A549 (cell line): ENCODE measurements at regions not wholly inside any gene's neighbourhood (a gene's known extent, or its start where the extent isn't known, plus 50 kb on each side); places are given as distances from the start of the nearest gene placed in this dataset.

Source experiments
- ATAC-seq, 2 experiments: fragments of 200-7000 bp in 1 of 2; fragments of >200 bp in 1 of 2; cut with Nextera tagmentation in 1 of 2; cut with Tn5 transposase in 1 of 2; 3 replicates each; pipeline versions ENCODE4 v1.8.0 to v1.9.1; 2018 to 2020; ENCODE audit warnings: mild to moderate bottlenecking in 1 of 2, moderate library complexity in 1 of 2
- CTCF ChIA-PET: fragments of 300-600 bp; sonication (Branson Sonifier 250); formaldehyde crosslinking; extraction: SDS; loops from one replicate; lab custom pipeline; 2021; ENCODE audit warnings: antibody characterized with exemption, inconsistent platforms; lab: Yijun Ruan, JAX
- POLR2A ChIA-PET: fragments of 350-600 bp; formaldehyde crosslinking; extraction: SDS; loops from one replicate; lab custom pipeline; 2021; ENCODE audit warnings: antibody characterized with exemption, inconsistent platforms; lab: Yijun Ruan, JAX
- DNase-seq, 2 experiments: peaks; one replicate each; pipeline versions ENCODE4 v3.0.0 to v3.0.0-alpha.2; 2011 to 2016; ENCODE audit warnings: low read depth in 1 of 2, low spot score in 1 of 2
- FAIRE-seq: peaks from 2 replicates; lab custom pipeline; 2011; peaks lifted over from hg19 to GRCh38; lab: Jason Lieb, UNC
- H3K27ac ChIP-seq, 2 experiments: fragments of >200 bp; sonication (Bioruptor Twin); formaldehyde crosslinking; 3 replicates each; pipeline ENCODE4 v1.5.1; 2016 to 2017
- H3K4me1 ChIP-seq: fragments of >200 bp; sonication (Bioruptor Twin); formaldehyde crosslinking; 3 replicates; pipeline ENCODE4 v1.6.1; 2016
- H3K4me2 ChIP-seq: fragments of >200 bp; sonication (Bioruptor Twin); formaldehyde crosslinking; 3 replicates; pipeline ENCODE4 v1.6.1; 2016
- H3K4me3 ChIP-seq: fragments of >200 bp; sonication (Bioruptor Twin); formaldehyde crosslinking; 3 replicates; pipeline ENCODE4 v1.5.1; 2016
- H3K9me3 ChIP-seq: fragments of >200 bp; sonication (Bioruptor Twin); formaldehyde crosslinking; 3 replicates; pipeline ENCODE4 v1.6.1; 2016
- ATOH8 ChIP-seq: fragments of 250-450 bp; sonication (Bioruptor Pico); IDR thresholded peaks from 2 replicates; pipeline ENCODE4 v1.5.0; 2020; ENCODE audit warnings: low read depth, mild to moderate bottlenecking, moderate library complexity
- BCL3 ChIP-seq: fragments of >200 bp; sonication (Bioruptor Twin); formaldehyde crosslinking; IDR thresholded peaks from 3 replicates; pipeline ENCODE4 v1.6.1; 2016
- CEBPB ChIP-seq, 2 experiments: fragments of >200 bp in 1 of 2; sonication (Bioruptor Twin) in 1 of 2; formaldehyde crosslinking in 1 of 2; IDR thresholded peaks; 2 replicates each; pipeline ENCODE4 v1.6.1; 2012 to 2016
- CHD4 ChIP-seq: fragments of 200-600 bp; sonication (generic); IDR thresholded peaks from 2 replicates; pipeline ENCODE4 v1.6.1; 2016; ENCODE audit warnings: antibody characterized with exemption, mild to moderate bottlenecking, borderline replicate concordance
- EHF ChIP-seq: fragments of 250-450 bp; sonication (Bioruptor Pico); IDR thresholded peaks from 2 replicates; pipeline ENCODE4 v1.5.0; 2020; ENCODE audit warnings: mild to moderate bottlenecking
- EP300 ChIP-seq, 2 experiments: fragments of >200 bp; sonication (Bioruptor Twin); formaldehyde crosslinking; IDR thresholded peaks; 2 replicates in 1 of 2; 3 replicates in 1 of 2; pipeline ENCODE4 v1.6.1; 2016 to 2017
- FOSB ChIP-seq: fragments of 250-450 bp; sonication (Bioruptor Pico); IDR thresholded peaks from 2 replicates; pipeline ENCODE4 v1.5.0; 2020; ENCODE audit warnings: mild to moderate bottlenecking, moderate library complexity
- FOSL2 ChIP-seq, 2 experiments: fragments of 450-650 bp in 1 of 2; fragments of >200 bp in 1 of 2; sonication (Bioruptor Twin) in 1 of 2; formaldehyde crosslinking; IDR thresholded peaks; 2 replicates each; pipeline versions ENCODE4 v1.5.0 to v1.6.1; 2016 to 2020; ENCODE audit warnings: mild to moderate bottlenecking in 1 of 2, moderate library complexity in 1 of 2
- GATA3 ChIP-seq: IDR thresholded peaks from 2 replicates; pipeline ENCODE4 v1.6.1; 2012; ENCODE audit warnings: borderline replicate concordance
- HES2 ChIP-seq: fragments of >200 bp; sonication (Bioruptor Twin); formaldehyde crosslinking; IDR thresholded peaks from 2 replicates; pipeline ENCODE4 v1.6.1; 2016
- HOXB13 ChIP-seq: fragments of 250-450 bp; sonication (Bioruptor Pico); IDR thresholded peaks from 2 replicates; pipeline ENCODE4 v1.5.0; 2020; ENCODE audit warnings: low read depth, mild to moderate bottlenecking, moderate library complexity
- HOXB5 ChIP-seq: fragments of 250-450 bp; sonication (Bioruptor Pico); IDR thresholded peaks from 2 replicates; pipeline ENCODE4 v1.5.0; 2020; ENCODE audit warnings: mild to moderate bottlenecking, moderate library complexity
- JUN ChIP-seq, 2 experiments: fragments of >200 bp; sonication (Bioruptor Twin); formaldehyde crosslinking; IDR thresholded peaks; 2 replicates in 1 of 2; 3 replicates in 1 of 2; pipeline ENCODE4 v1.6.1; 2016 to 2017
- KDM1A ChIP-seq: fragments of 200-600 bp; sonication (generic); IDR thresholded peaks from 2 replicates; pipeline ENCODE4 v1.6.1; 2016; ENCODE audit warnings: low read depth, mild to moderate bottlenecking
- KDM5A ChIP-seq: fragments of 200-600 bp; sonication (generic); IDR thresholded peaks from 2 replicates; pipeline ENCODE4 v1.6.1; 2016; ENCODE audit warnings: antibody characterized with exemption, mild to moderate bottlenecking
- MAFK ChIP-seq: fragments of 450-650 bp; IDR thresholded peaks from 2 replicates; pipeline ENCODE4 v1.6.1; 2014; ENCODE audit not compliant: partially characterized antibody
- MAX ChIP-seq: IDR thresholded peaks from 2 replicates; pipeline ENCODE4 v1.6.1; 2012
- MYC ChIP-seq: IDR thresholded peaks from 2 replicates; pipeline ENCODE4 v1.6.1; 2012; ENCODE audit warnings: mild to moderate bottlenecking, inconsistent platforms, low read length, improper control_type of control experiment, borderline replicate concordance
- NR3C1 ChIP-seq: fragments of >200 bp; sonication (Bioruptor Twin); formaldehyde crosslinking; IDR thresholded peaks from 3 replicates; pipeline ENCODE4 v1.6.1; 2017
- PBX3 ChIP-seq: IDR thresholded peaks from 2 replicates; pipeline ENCODE4 v1.6.1; 2012
- PHF8 ChIP-seq: fragments of 200-600 bp; sonication (generic); IDR thresholded peaks from 2 replicates; pipeline ENCODE4 v1.6.1; 2016; ENCODE audit warnings: low read depth, mild to moderate bottlenecking, antibody characterized with exemption, moderate library complexity, borderline replicate concordance
- POLR2A ChIP-seq: IDR thresholded peaks from 2 replicates; pipeline ENCODE4 v1.6.1; 2012; ENCODE audit warnings: mild to moderate bottlenecking, low read length
- POLR2AphosphoS2 ChIP-seq: conservative IDR thresholded peaks from 2 replicates; pipeline ENCODE4 v1.6.1; 2012; ENCODE audit warnings: low read length, improper control_type of control experiment, inconsistent platforms
- RAD21 ChIP-seq, 2 experiments: fragments of >200 bp in 1 of 2; sonication (Bioruptor Twin) in 1 of 2; formaldehyde crosslinking in 1 of 2; IDR thresholded peaks in 1 of 2; conservative IDR thresholded peaks in 1 of 2; 2 replicates in 1 of 2; 3 replicates in 1 of 2; pipeline ENCODE4 v1.6.1; 2012 to 2018; ENCODE audit warnings: inconsistent platforms in 1 of 2
- RCOR1 ChIP-seq: fragments of 150-350 bp; IDR thresholded peaks from 2 replicates; pipeline ENCODE4 v1.6.1; 2014; ENCODE audit warnings: antibody characterized with exemption, low read length, low read depth
- RFX5 ChIP-seq: fragments of 450-650 bp; IDR thresholded peaks from 2 replicates; pipeline ENCODE4 v1.7.1; 2014; ENCODE audit warnings: antibody characterized with exemption, mild to moderate bottlenecking, moderate library complexity
- TFCP2L1 ChIP-seq: fragments of 250-450 bp; sonication (Bioruptor Pico); IDR thresholded peaks from 2 replicates; pipeline ENCODE4 v1.5.0; 2021; ENCODE audit warnings: mild to moderate bottlenecking
- ZC3H11A ChIP-seq: fragments of 450-650 bp; IDR thresholded peaks from 2 replicates; pipeline ENCODE4 v1.6.1; 2014; ENCODE audit warnings: antibody characterized with exemption, mild to moderate bottlenecking
- ZFP36 ChIP-seq: fragments of 450-650 bp; IDR thresholded peaks from 2 replicates; pipeline ENCODE4 v1.6.1; 2014; ENCODE audit warnings: borderline replicate concordance; ENCODE audit not compliant: partially characterized antibody
- WGBS: methylation state at CpG from one replicate; pipeline ENCODE4 v1.1.6; 2017; ENCODE audit errors: missing lambda C conversion rate; 5-methylcytosine and 5-hydroxymethylcytosine counted together

GRCh38 chr11:114876234-114876633 lies 197.9 kb downstream of the NXPE2 start:
- no peak overlapping the region for H3K4me2 ChIP-seq
- DNase-seq (no peak), FAIRE-seq (no peak), ATAC-seq (no peak)
- ChIA-PET POLR2A (no interaction called here), CTCF (no interaction called here)
- H3K4me1 ChIP-seq, result no peaks in the 10 kb centered on the region
- H3K27ac ChIP-seq, result no peak overlapping the region
- TF ChIP-seq PBX3, result no peak
- no peak for TF ChIP-seq POLR2A
- TF ChIP-seq RCOR1, result no peak
- TF ChIP-seq MYC, result no peak
- no peak for TF ChIP-seq JUN (IDR thresholded peaks at IDR 0.05)
- no peak for TF ChIP-seq TFCP2L1
- no peak for TF ChIP-seq EHF
- TF ChIP-seq EP300 (IDR thresholded peaks at IDR 0.05), result no peak
- no peak for TF ChIP-seq ZFP36
- TF ChIP-seq RFX5, result no peak
- TF ChIP-seq FOSB, result no peak
- TF ChIP-seq POLR2AphosphoS2, result no peak
- no peak for TF ChIP-seq GATA3
- TF ChIP-seq HES2, result no peak
- TF ChIP-seq ZC3H11A, result no peak
- no peak for TF ChIP-seq PHF8
- TF ChIP-seq MAFK, result no peak
- TF ChIP-seq HOXB13 (CRISPR knock-in tag), result no peak
- TF ChIP-seq CEBPB (IDR thresholded peaks at IDR 0.05), result no peak
- 29% methylated on average over 4 of the region's 6 CpGs for WGBS
- H3K9me3 ChIP-seq, result no peaks in the 10 kb centered on the region
- H3K4me3 ChIP-seq, result no peak overlapping the region

GRCh38 chr11:114877976-114878375 lies 199.6 kb downstream of the NXPE2 start:
- Histone ChIP-seq H3K4me2 (no peak overlapping the region), H3K4me1 (no peaks in the 10 kb centered on the region), H3K27ac (no peak overlapping the region), H3K4me3 (no peak overlapping the region), H3K9me3 (no peaks in the 10 kb centered on the region)
- POLR2A ChIA-PET, result no interaction called here
- ATAC-seq (no peak), FAIRE-seq (no peak), DNase-seq (no peak)
- TF ChIP-seq KDM5A (no peak), FOSL2 (IDR thresholded peaks at IDR 0.05) (no peak), FOSL2 (CRISPR knock-in tag; IDR thresholded peaks at IDR 0.05) (no peak), HOXB5 (no peak), BCL3 (no peak), MAX (no peak), ATOH8 (no peak), GATA3 (no peak), RFX5 (no peak), EHF (no peak), RAD21 (conservative IDR thresholded peaks at IDR 0.05 in 1 of 2, IDR thresholded peaks at IDR 0.05 in 1 of 2) (no peak), ZC3H11A (no peak), NR3C1 (no peak), PBX3 (no peak), CEBPB (IDR thresholded peaks at IDR 0.05) (no peak), ZFP36 (no peak), CHD4 (no peak), MYC (no peak), KDM1A (no peak)
- CTCF ChIA-PET, result no interaction called here
